A673 (cell line): ENCODE measurements at regions not wholly inside any gene's neighbourhood (a gene's known extent, or its start where the extent isn't known, plus 50 kb on each side); places are given as distances from the start of the nearest gene placed in this dataset.

ENCODE experiments used
- BruUV-seq: library from RNA; stranded (reverse); fragments of 400-500 nt; replicated peaks from 2 replicates; lab custom pipeline; 2021; lab: Mats Ljungman, UMichigan
- CTCF ChIA-PET: fragments of 300-600 bp; sonication (Branson Sonifier 250); formaldehyde crosslinking; loops from one replicate; lab custom pipeline; 2022; ENCODE audit warnings: antibody characterized with exemption; lab: Charles Lee
- POLR2A ChIA-PET: fragments of 300-600 bp; sonication (Branson Sonifier 250); formaldehyde crosslinking; loops from one replicate; lab custom pipeline; 2022; ENCODE audit warnings: antibody characterized with exemption; ENCODE audit not compliant: low non-redundant PET; lab: Charles Lee
- DNase-seq: peaks from one replicate; pipeline ENCODE4 v3.0.0-alpha.2; 2015; ENCODE audit warnings: low spot score
- H3K27ac ChIP-seq: fragments of 200-600 bp; sonication (generic); 2 replicates; pipeline ENCODE4 v1.5.1; 2016; ENCODE audit warnings: mixed run types, low read depth, mild to moderate bottlenecking, mixed read lengths, antibody characterized with exemption, low read length; ENCODE audit not compliant: poor library complexity, severe bottlenecking
- H3K27me3 ChIP-seq: fragments of 200-600 bp; sonication (generic); replicated peaks from 2 replicates; pipeline ENCODE4 v1.6.1; 2017; ENCODE audit warnings: mixed run types, low read depth, mild to moderate bottlenecking, mixed read lengths, antibody characterized with exemption, low read length; ENCODE audit not compliant: insufficient read depth, poor library complexity
- H3K36me3 ChIP-seq: fragments of 200-600 bp; sonication (generic); 2 replicates; pipeline ENCODE4 v1.6.1; 2016; ENCODE audit warnings: mixed run types, mild to moderate bottlenecking, mixed read lengths, antibody characterized with exemption, low read length; ENCODE audit not compliant: insufficient read depth, poor library complexity, severe bottlenecking
- H3K4me1 ChIP-seq: fragments of 200-600 bp; sonication (generic); 2 replicates; pipeline ENCODE4 v1.6.1; 2017; ENCODE audit warnings: mixed run types, mild to moderate bottlenecking, mixed read lengths, antibody characterized with exemption, low read length; ENCODE audit not compliant: insufficient read depth, poor library complexity, severe bottlenecking
- H3K4me3 ChIP-seq: fragments of 200-600 bp; sonication (generic); 2 replicates; pipeline ENCODE4 v1.5.1; 2016; ENCODE audit warnings: low read depth, mixed run types, mild to moderate bottlenecking, mixed read lengths, low read length; ENCODE audit not compliant: poor library complexity, severe bottlenecking
- H3K9me3 ChIP-seq: fragments of 200-600 bp; sonication (generic); 2 replicates; pipeline ENCODE4 v1.6.1; 2016; ENCODE audit warnings: mixed run types, low read depth, mild to moderate bottlenecking, mixed read lengths, antibody characterized with exemption, low read length; ENCODE audit not compliant: poor library complexity, severe bottlenecking
- EZH2 ChIP-seq: fragments of 200-600 bp; sonication (generic); IDR thresholded peaks from 2 replicates; pipeline ENCODE4 v1.6.1; 2017; ENCODE audit warnings: borderline replicate concordance, low read depth, mild to moderate bottlenecking, mixed read lengths, antibody characterized with exemption, low read length; ENCODE audit not compliant: poor library complexity, severe bottlenecking
- intact Hi-C: fragments of 100-400 bp; cut with micrococcal nuclease; formaldehyde crosslinking; loops from one replicate; pipeline ENCODE4 v1.10.0; 2022; ENCODE audit not compliant: unreplicated experiment
- TF ChIP-seq, protein P1 (sequence below): fragments of 300-800, 200-600 bp; sonication (generic); conservative IDR thresholded peaks from 2 replicates; pipeline ENCODE4 v1.5.1; 2017; ENCODE audit warnings: low read depth, mild to moderate bottlenecking, antibody characterized with exemption, low read length, moderate library complexity, mixed read lengths

DNA sequence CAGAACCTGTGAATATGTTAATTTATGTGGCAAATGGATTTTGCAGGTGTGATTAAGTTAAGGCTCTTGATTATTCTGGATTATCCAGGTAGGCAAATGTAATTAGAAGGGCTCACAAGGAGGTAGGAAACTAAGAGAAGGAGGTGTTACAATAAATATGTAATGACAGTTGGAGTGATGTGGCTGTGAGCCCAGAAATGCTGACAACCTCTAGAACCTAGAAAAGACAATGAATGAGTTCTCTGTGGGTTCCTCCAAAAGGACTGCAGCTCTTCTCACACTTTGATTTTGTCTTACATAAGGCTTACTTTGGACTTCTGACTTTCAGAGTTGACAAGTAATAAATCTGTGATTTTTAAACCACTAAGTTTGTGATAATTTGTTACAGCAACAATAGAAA, 406.6 kb upstream of the EPHA7 start:
- BruUV-seq, result no TSS peak
- intact Hi-C loops, result no loop called here
- no peak for TF ChIP-seq EZH2
- ChIA-PET CTCF (no interaction called here), POLR2A (no interaction called here)
- Histone ChIP-seq H3K27ac (no peak overlapping the region), H3K4me3 (no peak overlapping the region), H3K9me3 (no peaks in the 10 kb centered on the region), H3K36me3 (no peaks in the 10 kb centered on the region), H3K27me3 (no peaks in the 10 kb centered on the region), H3K4me1 (no peaks in the 10 kb centered on the region)
- no peak for DNase-seq

DNA sequence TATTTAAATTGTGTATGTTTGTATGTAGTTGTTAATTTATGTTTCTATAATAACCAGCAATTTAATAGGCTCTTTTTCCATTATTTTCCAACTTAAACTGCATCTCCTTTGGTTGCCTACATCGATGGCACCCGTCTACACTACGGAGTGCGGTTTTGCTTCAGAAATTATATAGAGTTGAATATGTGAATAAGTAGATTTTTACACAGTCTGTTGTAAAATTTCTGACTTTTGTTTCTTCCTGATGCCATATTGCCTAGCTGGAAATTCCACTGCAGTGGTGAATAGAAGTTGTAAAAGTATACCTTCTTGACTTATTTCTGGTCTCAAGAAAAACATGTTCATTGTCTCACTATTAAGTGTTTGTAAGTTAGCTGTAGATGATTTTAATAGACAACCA, 404.1 kb upstream of the EPHA7 start:
- no peak for DNase-seq
- Histone ChIP-seq H3K4me1 (no peaks in the 10 kb centered on the region), H3K9me3 (no peaks in the 10 kb centered on the region), H3K27me3 (no peaks in the 10 kb centered on the region), H3K27ac (no peak overlapping the region), H3K36me3 (no peaks in the 10 kb centered on the region), H3K4me3 (no peak overlapping the region)
- TF ChIP-seq EZH2, result no peak
- TF ChIP-seq, protein P1, sequence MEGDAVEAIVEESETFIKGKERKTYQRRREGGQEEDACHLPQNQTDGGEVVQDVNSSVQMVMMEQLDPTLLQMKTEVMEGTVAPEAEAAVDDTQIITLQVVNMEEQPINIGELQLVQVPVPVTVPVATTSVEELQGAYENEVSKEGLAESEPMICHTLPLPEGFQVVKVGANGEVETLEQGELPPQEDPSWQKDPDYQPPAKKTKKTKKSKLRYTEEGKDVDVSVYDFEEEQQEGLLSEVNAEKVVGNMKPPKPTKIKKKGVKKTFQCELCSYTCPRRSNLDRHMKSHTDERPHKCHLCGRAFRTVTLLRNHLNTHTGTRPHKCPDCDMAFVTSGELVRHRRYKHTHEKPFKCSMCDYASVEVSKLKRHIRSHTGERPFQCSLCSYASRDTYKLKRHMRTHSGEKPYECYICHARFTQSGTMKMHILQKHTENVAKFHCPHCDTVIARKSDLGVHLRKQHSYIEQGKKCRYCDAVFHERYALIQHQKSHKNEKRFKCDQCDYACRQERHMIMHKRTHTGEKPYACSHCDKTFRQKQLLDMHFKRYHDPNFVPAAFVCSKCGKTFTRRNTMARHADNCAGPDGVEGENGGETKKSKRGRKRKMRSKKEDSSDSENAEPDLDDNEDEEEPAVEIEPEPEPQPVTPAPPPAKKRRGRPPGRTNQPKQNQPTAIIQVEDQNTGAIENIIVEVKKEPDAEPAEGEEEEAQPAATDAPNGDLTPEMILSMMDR, result no peak
- intact Hi-C loops, result no loop called here
- ChIA-PET CTCF (no interaction called here), POLR2A (no interaction called here)
- BruUV-seq, result no TSS peak

DNA sequence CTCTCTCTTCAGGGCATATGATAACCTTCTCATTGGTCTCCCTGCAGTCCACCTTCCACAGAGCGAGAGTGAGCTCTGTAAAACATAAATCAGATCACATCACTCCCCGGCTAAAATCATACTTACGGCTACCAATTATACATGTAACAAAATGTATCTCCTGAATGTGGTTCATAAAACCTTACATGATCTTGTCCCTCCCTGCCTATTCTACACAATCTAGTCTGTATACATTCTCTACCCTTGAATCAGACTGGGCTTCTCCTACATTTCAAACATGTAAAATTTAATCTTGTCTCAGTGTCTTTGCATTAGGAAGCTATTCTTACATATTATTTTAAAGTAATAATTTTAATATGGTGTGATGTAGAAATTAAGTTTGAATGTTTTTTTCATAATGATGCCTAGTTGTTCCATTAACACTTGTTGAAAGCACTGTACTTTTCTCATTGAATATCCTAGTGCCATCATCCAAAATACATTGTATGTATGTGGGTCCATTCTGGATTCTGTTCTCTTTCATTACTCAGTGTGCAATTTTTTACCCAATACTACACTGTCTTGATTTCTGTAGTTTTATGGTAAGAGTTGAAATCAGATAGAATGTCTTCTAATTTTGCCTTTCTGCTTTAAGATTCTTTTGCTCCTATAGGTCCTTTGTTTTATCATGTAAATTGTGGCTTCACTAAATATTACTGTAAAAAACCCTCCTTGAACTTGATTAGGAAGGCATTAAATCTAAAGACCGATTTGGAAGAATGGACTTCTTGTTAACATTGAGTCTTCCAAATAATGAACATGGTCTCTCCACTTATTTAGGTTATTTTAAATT, 403.3 kb upstream of the EPHA7 start:
- H3K4me1 ChIP-seq, result no peaks in the 10 kb centered on the region
- CTCF ChIA-PET, result no interaction called here

More for the DNA sequence above, 403.3 kb upstream of the EPHA7 start:
- TF ChIP-seq EZH2, result no peak
- TF ChIP-seq, protein P1, result no peak
- DNase-seq, result no peak
- intact Hi-C loops, result no loop called here
- H3K27ac ChIP-seq, result no peak overlapping the region
- no peak overlapping the region for H3K4me3 ChIP-seq
- POLR2A ChIA-PET, result no interaction called here
- H3K9me3 ChIP-seq, result no peaks in the 10 kb centered on the region
- H3K36me3 ChIP-seq, result no peaks in the 10 kb centered on the region
- no peaks in the 10 kb centered on the region for H3K27me3 ChIP-seq
- BruUV-seq, result no TSS peak
